BJ (cell line): ENCODE measurements at regions not wholly inside any gene's neighbourhood (a gene's known extent, or its start where the extent isn't known, plus 50 kb on each side); places are given as distances from the start of the nearest gene placed in this dataset.

Experiments
- CTCF ChIA-PET: fragments of 350-600 bp; formaldehyde crosslinking; extraction: SDS; loops from one replicate; lab custom pipeline; 2021; ENCODE audit warnings: antibody characterized with exemption, inconsistent platforms; lab: Yijun Ruan, JAX
- POLR2A ChIA-PET: fragments of 300-600 bp; sonication (Branson Sonifier 250); formaldehyde crosslinking; extraction: SDS; loops from one replicate; lab custom pipeline; 2021; ENCODE audit warnings: antibody characterized with exemption; lab: Charles Lee
- DNase-seq: peaks from one replicate; pipeline ENCODE4 v3.0.0-alpha.2; 2011; ENCODE audit warnings: low read depth
- H3K27me3 ChIP-seq: 2 replicates; pipeline ENCODE4 v1.6.0; 2011; ENCODE audit warnings: low read length; ENCODE audit not compliant: control insufficient read depth, insufficient read depth
- H3K36me3 ChIP-seq: 2 replicates; pipeline ENCODE4 v1.5.1; 2011; ENCODE audit warnings: low read length; ENCODE audit not compliant: control insufficient read depth, insufficient read depth
- H3K4me3 ChIP-seq: 2 replicates; pipeline ENCODE4 v1.5.1; 2011; ENCODE audit warnings: low read depth, mild to moderate bottlenecking, control low read depth, low read length
- CTCF ChIP-seq: IDR thresholded peaks from 2 replicates; pipeline ENCODE4 v1.5.1; 2011; ENCODE audit warnings: low read depth, mild to moderate bottlenecking, control low read depth, inconsistent platforms, low read length, moderate library complexity; ENCODE audit not compliant: insufficient read depth

- Histone ChIP-seq H3K27me3 (no peaks in the 10 kb centered on the region), H3K36me3 (no peaks in the 10 kb centered on the region), H3K4me3 (no peak overlapping the region)
- no peak for DNase-seq
- no peak for TF ChIP-seq CTCF
- ChIA-PET CTCF (no interaction called here), POLR2A (no interaction called here)
These were observed 62.5 kb upstream of the PALS2 start for GRCh38 chr7:24510759-24511158.

- no peak for DNase-seq
- POLR2A ChIA-PET, result no interaction called here
- H3K4me3 ChIP-seq, result no peak overlapping the region
- no peak for TF ChIP-seq CTCF
- CTCF ChIA-PET, result no interaction called here
- no peaks in the 10 kb centered on the region for H3K36me3 ChIP-seq
- H3K27me3 ChIP-seq, result no peaks in the 10 kb centered on the region
These were observed 56.1 kb upstream of the PALS2 start for GRCh38 chr7:24517166-24517565.

GRCh38 chr7:24521917-24522623, 51.2 kb upstream of the PALS2 start:
- DNase-seq, result no peak
- H3K27me3 ChIP-seq, result no peaks in the 10 kb centered on the region
- CTCF ChIA-PET, result no interaction called here
- H3K4me3 ChIP-seq, result no peak overlapping the region
- POLR2A ChIA-PET, result no interaction called here
- no peak for TF ChIP-seq CTCF
- no peaks in the 10 kb centered on the region for H3K36me3 ChIP-seq
